Suprapubic skin (tissue), 4 donors: ENCODE measurements at regions not wholly inside any gene's neighbourhood (a gene's known extent, or its start where the extent isn't known, plus 50 kb on each side); places are given as distances from the start of the nearest gene placed in this dataset.

Source experiments
- EP300 ChIP-seq: sonication (generic); formaldehyde crosslinking; IDR thresholded peaks from one replicate; pipeline ENCODE4 v1.6.1; 2017; ENCODE audit warnings: antibody characterized with exemption
- POLR2A ChIP-seq, 2 donors: fragments of 450-650 bp; IDR thresholded peaks; one replicate each; pipeline ENCODE4 v1.6.1; 2017; ENCODE audit warnings: antibody characterized with exemption in 2 of 2, mild to moderate bottlenecking in 2 of 2, moderate library complexity in 2 of 2
- POLR2AphosphoS5 ChIP-seq, 3 donors: sonication (generic); formaldehyde crosslinking; IDR thresholded peaks; one replicate each; pipeline ENCODE4 v1.6.1; 2017; ENCODE audit warnings: antibody characterized with exemption in 3 of 3
- TF ChIP-seq, protein P1 (sequence below), 2 donors: fragments of 200-600 bp in 1 of 2; fragments of 450-650 bp in 1 of 2; sonication (generic) in 1 of 2; IDR thresholded peaks; one replicate each; pipeline ENCODE4 v1.5.1; 2016 to 2019; ENCODE audit warnings: antibody characterized with exemption in 2 of 2, mild to moderate bottlenecking in 1 of 2, moderate library complexity in 1 of 2

DNA sequence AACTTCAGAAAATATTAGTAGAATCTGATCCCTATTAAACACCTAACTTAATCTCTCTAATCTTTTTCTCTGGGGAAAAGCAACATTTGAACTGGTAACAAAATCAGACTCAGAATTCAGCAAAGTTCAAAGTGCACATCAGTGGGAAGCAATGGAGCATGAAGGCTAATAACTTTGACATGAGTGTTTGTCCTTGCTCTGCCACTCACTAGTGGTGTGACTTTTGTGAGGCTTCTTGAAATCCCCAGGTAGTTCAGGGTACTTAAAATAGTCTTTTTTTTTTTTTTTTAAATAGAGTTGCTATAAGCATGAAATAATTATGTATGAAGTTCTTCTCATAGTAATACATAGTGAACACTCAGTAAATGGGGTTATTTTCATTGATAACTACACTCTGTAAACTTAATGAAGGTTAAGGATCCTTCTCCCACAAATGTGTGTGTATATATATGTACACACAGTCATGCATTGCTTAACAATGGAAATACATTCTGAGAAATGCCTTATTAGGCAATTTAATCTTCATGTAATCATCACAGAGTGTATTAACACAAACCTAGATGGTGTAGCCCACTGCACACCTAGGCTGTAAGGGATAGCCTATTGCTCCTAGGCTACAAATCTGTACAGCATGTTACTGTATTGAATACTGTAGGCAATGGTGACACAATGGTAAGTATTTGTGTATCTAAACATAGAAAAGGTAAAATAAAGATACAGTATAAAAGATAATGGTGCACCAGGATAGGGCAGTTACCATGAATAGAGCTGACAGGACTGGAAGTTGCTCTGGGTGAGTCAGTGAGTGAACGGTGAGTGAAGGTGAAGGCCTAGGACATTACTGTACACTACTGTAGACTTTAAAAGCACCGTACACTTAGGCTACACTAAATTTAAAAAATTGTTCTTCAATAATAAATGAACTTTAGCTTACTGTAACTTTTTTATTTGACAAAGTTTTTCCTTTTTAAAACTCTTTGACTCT lies 73.3 kb upstream of the HMHB1 start:
- TF ChIP-seq, protein P1, sequence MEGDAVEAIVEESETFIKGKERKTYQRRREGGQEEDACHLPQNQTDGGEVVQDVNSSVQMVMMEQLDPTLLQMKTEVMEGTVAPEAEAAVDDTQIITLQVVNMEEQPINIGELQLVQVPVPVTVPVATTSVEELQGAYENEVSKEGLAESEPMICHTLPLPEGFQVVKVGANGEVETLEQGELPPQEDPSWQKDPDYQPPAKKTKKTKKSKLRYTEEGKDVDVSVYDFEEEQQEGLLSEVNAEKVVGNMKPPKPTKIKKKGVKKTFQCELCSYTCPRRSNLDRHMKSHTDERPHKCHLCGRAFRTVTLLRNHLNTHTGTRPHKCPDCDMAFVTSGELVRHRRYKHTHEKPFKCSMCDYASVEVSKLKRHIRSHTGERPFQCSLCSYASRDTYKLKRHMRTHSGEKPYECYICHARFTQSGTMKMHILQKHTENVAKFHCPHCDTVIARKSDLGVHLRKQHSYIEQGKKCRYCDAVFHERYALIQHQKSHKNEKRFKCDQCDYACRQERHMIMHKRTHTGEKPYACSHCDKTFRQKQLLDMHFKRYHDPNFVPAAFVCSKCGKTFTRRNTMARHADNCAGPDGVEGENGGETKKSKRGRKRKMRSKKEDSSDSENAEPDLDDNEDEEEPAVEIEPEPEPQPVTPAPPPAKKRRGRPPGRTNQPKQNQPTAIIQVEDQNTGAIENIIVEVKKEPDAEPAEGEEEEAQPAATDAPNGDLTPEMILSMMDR (IDR thresholded peaks at IDR 0.05) = no peak
- TF ChIP-seq POLR2AphosphoS5 (IDR thresholded peaks at IDR 0.05) = no peak
- TF ChIP-seq POLR2A (IDR thresholded peaks at IDR 0.05) = no peak
- TF ChIP-seq EP300 = no peak
